ENCODE measurements at regions not wholly inside any gene's neighbourhood (a gene's known extent, or its start where the extent isn't known, plus 50 kb on each side); places are given as distances from the start of the nearest gene placed in this dataset.

- Histone ChIP-seq H3K4me3 (ENCODE audit: low read length) (no peak overlapping the region), H3K27me3 (ENCODE audit: control insufficient read depth, insufficient read depth, low read length) (no peaks in the 10 kb centered on the region), H3K4me2 (ENCODE audit: low read length) (no peak overlapping the region), H3K36me3 (ENCODE audit: insufficient read depth, low read length) (no peaks in the 10 kb centered on the region), H3K9ac (ENCODE audit: low read depth, low read length) (no peak overlapping the region), H3K4me1 (ENCODE audit: control insufficient read depth, insufficient read depth, low read length) (peaks cover 3% of the 10 kb centered on the region), H3K9me3 (replicated peaks; ENCODE audit: low read length) (no peaks in the 10 kb centered on the region)
Observed at GRCh38 chr3:110905121-110905520, 166.5 kb upstream of the NECTIN3 start.

GRCh38 chr3:110909839-110910238, 161.8 kb upstream of the NECTIN3 start:
- H3K9me3 ChIP-seq (replicated peaks; ENCODE audit: low read length): no peaks in the 10 kb centered on the region
- H3K4me2 ChIP-seq (ENCODE audit: low read length): no peak overlapping the region
- H3K36me3 ChIP-seq (ENCODE audit: insufficient read depth, low read length): no peaks in the 10 kb centered on the region
- no peak overlapping the region for H3K4me3 ChIP-seq (ENCODE audit: low read length)
- no peak overlapping the region for H3K9ac ChIP-seq (ENCODE audit: low read depth, low read length)
- H3K27me3 ChIP-seq (ENCODE audit: control insufficient read depth, insufficient read depth, low read length): no peaks in the 10 kb centered on the region
- no peaks in the 10 kb centered on the region for H3K4me1 ChIP-seq (ENCODE audit: control insufficient read depth, insufficient read depth, low read length)

- H3K4me2 ChIP-seq (ENCODE audit: low read length): no peak overlapping the region
- no peaks in the 10 kb centered on the region for H3K9me3 ChIP-seq (replicated peaks; ENCODE audit: low read length)
- H3K4me1 ChIP-seq (ENCODE audit: control insufficient read depth, insufficient read depth, low read length): no peaks in the 10 kb centered on the region
- no peak overlapping the region for H3K4me3 ChIP-seq (ENCODE audit: low read length)
- no peak overlapping the region for H3K9ac ChIP-seq (ENCODE audit: low read depth, low read length)
- H3K27me3 ChIP-seq (ENCODE audit: control insufficient read depth, insufficient read depth, low read length): no peaks in the 10 kb centered on the region
- no peaks in the 10 kb centered on the region for H3K36me3 ChIP-seq (ENCODE audit: insufficient read depth, low read length)
Observed at GRCh38 chr3:110910346-110910955, 161.2 kb upstream of the NECTIN3 start.

GRCh38 chr3:110918963-110919362, 152.7 kb upstream of the NECTIN3 start:
- Histone ChIP-seq H3K36me3 (ENCODE audit: insufficient read depth, low read length) (no peaks in the 10 kb centered on the region), H3K27me3 (ENCODE audit: control insufficient read depth, insufficient read depth, low read length) (no peaks in the 10 kb centered on the region), H3K4me3 (ENCODE audit: low read length) (no peak overlapping the region), H3K4me1 (ENCODE audit: control insufficient read depth, insufficient read depth, low read length) (no peaks in the 10 kb centered on the region), H3K9me3 (replicated peaks; ENCODE audit: low read length) (no peaks in the 10 kb centered on the region), H3K9ac (ENCODE audit: low read depth, low read length) (no peak overlapping the region), H3K4me2 (ENCODE audit: low read length) (no peak overlapping the region)

GRCh38 chr3:110925798-110926197, 145.8 kb upstream of the NECTIN3 start:
- Histone ChIP-seq H3K27me3 (ENCODE audit: control insufficient read depth, insufficient read depth, low read length) (no peaks in the 10 kb centered on the region), H3K9ac (ENCODE audit: low read depth, low read length) (no peak overlapping the region), H3K4me2 (ENCODE audit: low read length) (no peak overlapping the region), H3K36me3 (ENCODE audit: insufficient read depth, low read length) (no peaks in the 10 kb centered on the region), H3K9me3 (replicated peaks; ENCODE audit: low read length) (no peaks in the 10 kb centered on the region), H3K4me3 (ENCODE audit: low read length) (no peak overlapping the region), H3K4me1 (ENCODE audit: control insufficient read depth, insufficient read depth, low read length) (no peaks in the 10 kb centered on the region)

GRCh38 chr3:110928016-110928662, 143.5 kb upstream of the NECTIN3 start:
- H3K4me2 ChIP-seq (ENCODE audit: low read length): no peak overlapping the region
- H3K9ac ChIP-seq (ENCODE audit: low read depth, low read length): no peak overlapping the region
- no peak overlapping the region for H3K4me3 ChIP-seq (ENCODE audit: low read length)
- no peaks in the 10 kb centered on the region for H3K9me3 ChIP-seq (replicated peaks; ENCODE audit: low read length)
- no peaks in the 10 kb centered on the region for H3K36me3 ChIP-seq (ENCODE audit: insufficient read depth, low read length)
- peaks cover 3% of the 10 kb centered on the region for H3K4me1 ChIP-seq (ENCODE audit: control insufficient read depth, insufficient read depth, low read length)
- H3K27me3 ChIP-seq (ENCODE audit: control insufficient read depth, insufficient read depth, low read length): no peaks in the 10 kb centered on the region

GRCh38 chr3:110929816-110930215, 141.8 kb upstream of the NECTIN3 start:
- no peaks in the 10 kb centered on the region for H3K36me3 ChIP-seq (ENCODE audit: insufficient read depth, low read length)
- H3K4me3 ChIP-seq (ENCODE audit: low read length): no peak overlapping the region
- peaks cover 8% of the 10 kb centered on the region for H3K4me1 ChIP-seq (ENCODE audit: control insufficient read depth, insufficient read depth, low read length)
- no peak overlapping the region for H3K9ac ChIP-seq (ENCODE audit: low read depth, low read length)
- no peak overlapping the region for H3K4me2 ChIP-seq (ENCODE audit: low read length)
- no peaks in the 10 kb centered on the region for H3K27me3 ChIP-seq (ENCODE audit: control insufficient read depth, insufficient read depth, low read length)
- no peaks in the 10 kb centered on the region for H3K9me3 ChIP-seq (replicated peaks; ENCODE audit: low read length)

GRCh38 chr3:110932567-110932966, 139.0 kb upstream of the NECTIN3 start:
- no peaks in the 10 kb centered on the region for H3K9me3 ChIP-seq (replicated peaks; ENCODE audit: low read length)
- peaks cover 8% of the 10 kb centered on the region for H3K4me1 ChIP-seq (ENCODE audit: control insufficient read depth, insufficient read depth, low read length)
- H3K4me2 ChIP-seq (ENCODE audit: low read length): no peak overlapping the region
- H3K4me3 ChIP-seq (ENCODE audit: low read length): no peak overlapping the region
- H3K9ac ChIP-seq (ENCODE audit: low read depth, low read length): no peak overlapping the region
- H3K27me3 ChIP-seq (ENCODE audit: control insufficient read depth, insufficient read depth, low read length): no peaks in the 10 kb centered on the region
- H3K36me3 ChIP-seq (ENCODE audit: insufficient read depth, low read length): no peaks in the 10 kb centered on the region

- H3K9me3 ChIP-seq (replicated peaks; ENCODE audit: low read length): no peaks in the 10 kb centered on the region
- H3K9ac ChIP-seq (ENCODE audit: low read depth, low read length): no peak overlapping the region
- no peaks in the 10 kb centered on the region for H3K36me3 ChIP-seq (ENCODE audit: insufficient read depth, low read length)
- no peak overlapping the region for H3K4me3 ChIP-seq (ENCODE audit: low read length)
- H3K4me2 ChIP-seq (ENCODE audit: low read length): no peak overlapping the region
- peaks cover 8% of the 10 kb centered on the region for H3K4me1 ChIP-seq (ENCODE audit: control insufficient read depth, insufficient read depth, low read length)
- H3K27me3 ChIP-seq (ENCODE audit: control insufficient read depth, insufficient read depth, low read length): no peaks in the 10 kb centered on the region
Observed at GRCh38 chr3:110933821-110934426, 137.7 kb upstream of the NECTIN3 start.

- Histone ChIP-seq H3K4me1 (ENCODE audit: control insufficient read depth, insufficient read depth, low read length) (peaks cover 4% of the 10 kb centered on the region), H3K36me3 (ENCODE audit: insufficient read depth, low read length) (no peaks in the 10 kb centered on the region), H3K27me3 (ENCODE audit: control insufficient read depth, insufficient read depth, low read length) (no peaks in the 10 kb centered on the region), H3K9ac (ENCODE audit: low read depth, low read length) (no peak overlapping the region), H3K9me3 (replicated peaks; ENCODE audit: low read length) (no peaks in the 10 kb centered on the region), H3K4me2 (ENCODE audit: low read length) (no peak overlapping the region), H3K4me3 (ENCODE audit: low read length) (no peak overlapping the region)
Observed at GRCh38 chr3:110938629-110939028, 133.0 kb upstream of the NECTIN3 start.

- Histone ChIP-seq H3K4me1 (ENCODE audit: control insufficient read depth, insufficient read depth, low read length) (no peaks in the 10 kb centered on the region), H3K4me2 (ENCODE audit: low read length) (no peak overlapping the region), H3K27me3 (ENCODE audit: control insufficient read depth, insufficient read depth, low read length) (no peaks in the 10 kb centered on the region), H3K4me3 (ENCODE audit: low read length) (no peak overlapping the region), H3K9me3 (replicated peaks; ENCODE audit: low read length) (no peaks in the 10 kb centered on the region), H3K9ac (ENCODE audit: low read depth, low read length) (no peak overlapping the region), H3K36me3 (ENCODE audit: insufficient read depth, low read length) (no peaks in the 10 kb centered on the region)
Observed at GRCh38 chr3:110940055-110940454, 131.6 kb upstream of the NECTIN3 start.

- no peak overlapping the region for H3K4me3 ChIP-seq (ENCODE audit: low read length)
- H3K36me3 ChIP-seq (ENCODE audit: insufficient read depth, low read length): no peaks in the 10 kb centered on the region
- no peaks in the 10 kb centered on the region for H3K27me3 ChIP-seq (ENCODE audit: control insufficient read depth, insufficient read depth, low read length)
Observed at GRCh38 chr3:110944782-110945181, 126.8 kb upstream of the NECTIN3 start.

More at GRCh38 chr3:110944782-110945181, 126.8 kb upstream of the NECTIN3 start:
- peaks cover 5% of the 10 kb centered on the region for H3K9me3 ChIP-seq (replicated peaks; ENCODE audit: low read length)
- H3K9ac ChIP-seq (ENCODE audit: low read depth, low read length): no peak overlapping the region
- H3K4me1 ChIP-seq (ENCODE audit: control insufficient read depth, insufficient read depth, low read length): no peaks in the 10 kb centered on the region
- no peak overlapping the region for H3K4me2 ChIP-seq (ENCODE audit: low read length)
